ENCODE measurements at regions not wholly inside any gene's neighbourhood (a gene's known extent, or its start where the extent isn't known, plus 50 kb on each side); places are given as distances from the start of the nearest gene placed in this dataset.

GRCh38 chr13:39100996-39101738 is 62.9 kb downstream of the NHLRC3 start:
- Histone ChIP-seq H3K36me3 (ENCODE audit: control insufficient read depth in 2 of 3, insufficient read depth in 3 of 3, low read length in 3 of 3) (no peaks in the 10 kb centered on the region), H3K9ac (ENCODE audit: low read length in 3 of 3) (no peak overlapping the region), H3K4me3 (ENCODE audit: low read length in 3 of 3) (no peak overlapping the region), H3K27me3 (ENCODE audit: control insufficient read depth, insufficient read depth, low read length) (no peaks in the 10 kb centered on the region), H3K9me3 (ENCODE audit: control insufficient read depth in 2 of 3, insufficient read depth in 1 of 3, low read length in 3 of 3) (no peaks in the 10 kb centered on the region), H3K4me1 (ENCODE audit: control insufficient read depth in 2 of 3, insufficient read depth in 2 of 3, low read depth in 1 of 3, low read length in 3 of 3) (no peaks in the 10 kb centered on the region), H3K27ac (ENCODE audit: low read depth in 2 of 2, low read length in 2 of 2) (no peak overlapping the region)
- no peak for FAIRE-seq
- no peak for DNase-seq
- no peak for TF ChIP-seq CTCF (IDR thresholded peaks at IDR 0.05; ENCODE audit: borderline replicate concordance, extremely low read depth, insufficient read depth)
- intact Hi-C loops (cut with DNase I), result no loop called here

- Histone ChIP-seq H3K36me3 (ENCODE audit: control insufficient read depth in 2 of 3, insufficient read depth in 3 of 3, low read length in 3 of 3) (no peaks in the 10 kb centered on the region), H3K27me3 (ENCODE audit: control insufficient read depth, insufficient read depth, low read length) (no peaks in the 10 kb centered on the region), H3K9me3 (ENCODE audit: control insufficient read depth in 2 of 3, insufficient read depth in 1 of 3, low read length in 3 of 3) (no peaks in the 10 kb centered on the region), H3K4me1 (ENCODE audit: control insufficient read depth in 2 of 3, insufficient read depth in 2 of 3, low read depth in 1 of 3, low read length in 3 of 3) (no peaks in the 10 kb centered on the region), H3K27ac (ENCODE audit: low read depth in 2 of 2, low read length in 2 of 2) (no peak overlapping the region), H3K4me3 (ENCODE audit: low read length in 3 of 3) (no peak overlapping the region), H3K9ac (ENCODE audit: low read length in 3 of 3) (no peak overlapping the region)
- TF ChIP-seq CTCF (IDR thresholded peaks at IDR 0.05; ENCODE audit: borderline replicate concordance, extremely low read depth, insufficient read depth), result no peak
- intact Hi-C loops (cut with DNase I), result no loop called here
- FAIRE-seq (no peak), DNase-seq (no peak)
Observed at GRCh38 chr13:39102981-39103490, 64.8 kb downstream of the NHLRC3 start.

GRCh38 chr13:39105110-39105509 is 66.9 kb downstream of the NHLRC3 start:
- Histone ChIP-seq H3K36me3 (ENCODE audit: control insufficient read depth in 2 of 3, insufficient read depth in 3 of 3, low read length in 3 of 3) (no peaks in the 10 kb centered on the region), H3K4me3 (ENCODE audit: low read length in 3 of 3) (no peak overlapping the region), H3K9me3 (ENCODE audit: control insufficient read depth in 2 of 3, insufficient read depth in 1 of 3, low read length in 3 of 3) (no peaks in the 10 kb centered on the region), H3K4me1 (ENCODE audit: control insufficient read depth in 2 of 3, insufficient read depth in 2 of 3, low read depth in 1 of 3, low read length in 3 of 3) (no peaks in the 10 kb centered on the region), H3K9ac (ENCODE audit: low read length in 3 of 3) (no peak overlapping the region), H3K27ac (ENCODE audit: low read depth in 2 of 2, low read length in 2 of 2) (no peak overlapping the region), H3K27me3 (ENCODE audit: control insufficient read depth, insufficient read depth, low read length) (no peaks in the 10 kb centered on the region)
- intact Hi-C loops (cut with DNase I), result no loop called here
- FAIRE-seq (no peak), DNase-seq (no peak)
- TF ChIP-seq CTCF (IDR thresholded peaks at IDR 0.05; ENCODE audit: borderline replicate concordance, extremely low read depth, insufficient read depth), result no peak

Measured in kidney (tissue), 13 donors.